ENCODE measurements at regions not wholly inside any gene's neighbourhood (a gene's known extent, or its start where the extent isn't known, plus 50 kb on each side); places are given as distances from the start of the nearest gene placed in this dataset.

DNA sequence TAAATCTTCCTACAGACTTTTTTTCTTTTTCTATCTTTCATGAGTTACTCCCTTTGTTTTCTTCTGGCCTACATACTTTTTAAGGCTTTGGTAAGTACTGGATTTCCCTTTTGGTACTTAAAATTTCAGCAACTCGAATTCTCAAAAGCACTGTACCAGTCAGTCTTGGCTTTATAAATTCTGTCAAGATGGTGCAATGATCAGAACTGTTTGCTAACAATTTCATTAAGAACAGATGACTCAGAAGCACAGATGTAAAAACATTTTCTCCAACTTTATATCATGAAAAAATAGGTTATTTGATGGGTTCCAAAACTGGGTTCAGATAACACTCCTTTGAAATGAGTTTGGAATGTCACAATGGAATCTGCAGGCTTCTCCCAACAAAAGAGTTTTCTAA, 1961.8 kb upstream of the FLRT2 start:
- Histone ChIP-seq H3K27ac (no peak overlapping the region), H3K36me3 (no peaks in the 10 kb centered on the region), H3K4me1 (no peaks in the 10 kb centered on the region), H3K27me3 (no peaks in the 10 kb centered on the region), H3K9me3 (no peaks in the 10 kb centered on the region), H3K4me3 (no peak overlapping the region)
- ATAC-seq (ENCODE audit: low FRiP score in 2 of 2) (no peak), DNase-seq (no peak)
- TF ChIP-seq POLR2A (IDR thresholded peaks at IDR 0.05), result no peak
- TF ChIP-seq, protein P1, sequence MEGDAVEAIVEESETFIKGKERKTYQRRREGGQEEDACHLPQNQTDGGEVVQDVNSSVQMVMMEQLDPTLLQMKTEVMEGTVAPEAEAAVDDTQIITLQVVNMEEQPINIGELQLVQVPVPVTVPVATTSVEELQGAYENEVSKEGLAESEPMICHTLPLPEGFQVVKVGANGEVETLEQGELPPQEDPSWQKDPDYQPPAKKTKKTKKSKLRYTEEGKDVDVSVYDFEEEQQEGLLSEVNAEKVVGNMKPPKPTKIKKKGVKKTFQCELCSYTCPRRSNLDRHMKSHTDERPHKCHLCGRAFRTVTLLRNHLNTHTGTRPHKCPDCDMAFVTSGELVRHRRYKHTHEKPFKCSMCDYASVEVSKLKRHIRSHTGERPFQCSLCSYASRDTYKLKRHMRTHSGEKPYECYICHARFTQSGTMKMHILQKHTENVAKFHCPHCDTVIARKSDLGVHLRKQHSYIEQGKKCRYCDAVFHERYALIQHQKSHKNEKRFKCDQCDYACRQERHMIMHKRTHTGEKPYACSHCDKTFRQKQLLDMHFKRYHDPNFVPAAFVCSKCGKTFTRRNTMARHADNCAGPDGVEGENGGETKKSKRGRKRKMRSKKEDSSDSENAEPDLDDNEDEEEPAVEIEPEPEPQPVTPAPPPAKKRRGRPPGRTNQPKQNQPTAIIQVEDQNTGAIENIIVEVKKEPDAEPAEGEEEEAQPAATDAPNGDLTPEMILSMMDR (IDR thresholded peaks at IDR 0.05), result no peak
- no peak for TF ChIP-seq POLR2AphosphoS5 (IDR thresholded peaks at IDR 0.05)
- no peak for TF ChIP-seq EP300 (IDR thresholded peaks at IDR 0.05)
- WGBS, 2 donors, result 39 to 57% methylated on average over 1 of the region's 1 CpG

DNA sequence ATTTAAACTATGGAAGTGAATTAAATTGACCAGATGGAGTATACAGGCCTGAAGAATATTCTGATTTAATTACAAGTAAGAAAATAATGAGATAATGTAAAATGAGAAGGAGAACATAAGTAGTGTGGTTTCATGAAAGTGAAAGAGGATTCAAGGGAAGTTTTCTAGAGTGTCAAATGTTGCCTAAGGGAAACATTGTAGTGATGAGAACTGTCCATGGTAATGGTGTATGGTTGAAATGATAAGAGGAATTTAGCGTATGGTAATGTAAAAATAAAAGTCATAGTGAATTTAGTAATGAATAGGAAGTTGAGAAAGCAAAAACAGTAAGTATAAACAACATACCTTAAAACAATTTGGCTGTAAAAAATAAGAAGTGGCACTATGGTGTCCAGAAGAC, 1954.6 kb upstream of the FLRT2 start:
- Histone ChIP-seq H3K27ac (no peak overlapping the region), H3K36me3 (no peaks in the 10 kb centered on the region), H3K4me1 (no peaks in the 10 kb centered on the region), H3K9me3 (no peaks in the 10 kb centered on the region), H3K27me3 (no peaks in the 10 kb centered on the region), H3K4me3 (no peak overlapping the region)
- no peak for ATAC-seq (ENCODE audit: low FRiP score in 2 of 2)
- no peak for DNase-seq
- TF ChIP-seq POLR2AphosphoS5 (IDR thresholded peaks at IDR 0.05) (no peak), POLR2A (IDR thresholded peaks at IDR 0.05) (no peak), EP300 (IDR thresholded peaks at IDR 0.05) (no peak)
- TF ChIP-seq, protein P1 (IDR thresholded peaks at IDR 0.05), result no peak
- 66 to 78% methylated on average over 1 of the region's 1 CpG for WGBS, 2 donors

DNA sequence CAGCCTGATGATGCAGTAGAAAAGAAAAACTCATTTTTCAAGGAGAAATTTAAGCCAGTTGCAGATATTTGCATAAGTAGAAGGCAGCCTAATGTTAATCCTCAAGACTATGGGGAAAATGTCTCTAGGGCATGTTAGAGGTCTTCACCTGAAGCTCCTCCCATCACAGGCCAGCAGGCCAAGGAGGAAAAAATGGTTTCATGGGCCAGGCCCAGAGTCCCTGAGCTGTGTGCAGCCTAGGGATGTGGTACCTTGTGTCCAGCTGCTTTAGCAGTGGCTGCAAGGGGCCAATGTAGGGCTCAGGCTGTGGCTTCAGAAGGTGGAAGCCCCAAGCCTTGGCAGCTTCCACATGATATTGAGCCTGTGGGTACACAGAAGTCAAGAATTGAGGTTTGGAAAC, 1946.7 kb upstream of the FLRT2 start:
- H3K36me3 ChIP-seq, result no peaks in the 10 kb centered on the region
- TF ChIP-seq POLR2AphosphoS5 (IDR thresholded peaks at IDR 0.05) (no peak), POLR2A (IDR thresholded peaks at IDR 0.05) (no peak), EP300 (IDR thresholded peaks at IDR 0.05) (no peak)
- TF ChIP-seq, protein P1 (IDR thresholded peaks at IDR 0.05), result no peak
- no peak for DNase-seq

DNA sequence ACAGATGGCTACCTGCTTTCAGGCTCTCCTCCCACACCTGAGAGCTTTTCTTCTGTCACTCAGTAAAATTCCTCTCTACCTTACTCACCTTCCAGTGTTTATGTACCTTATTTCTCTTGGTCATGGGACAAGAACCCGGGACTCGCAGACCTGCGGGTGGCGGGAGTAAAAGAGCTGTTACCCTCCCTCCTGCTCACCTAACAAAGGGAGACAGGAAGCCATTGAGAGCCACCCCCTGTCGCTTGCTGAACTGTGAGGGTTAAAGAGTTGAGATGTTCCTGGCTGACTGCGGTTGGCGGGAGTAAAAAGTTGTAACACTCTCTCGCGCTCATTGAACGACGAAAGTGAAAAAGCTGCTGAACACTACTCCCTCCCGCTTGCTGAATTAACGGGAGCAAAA, 1935.1 kb upstream of the FLRT2 start:
- no peak overlapping the region for H3K27ac ChIP-seq
- 91 to 93% methylated on average over 13 of the region's 13 CpGs for WGBS, 2 donors
- TF ChIP-seq POLR2AphosphoS5 (IDR thresholded peaks at IDR 0.05) (no peak), EP300 (IDR thresholded peaks at IDR 0.05) (no peak), POLR2A (IDR thresholded peaks at IDR 0.05) (no peak)
- TF ChIP-seq, protein P1 (IDR thresholded peaks at IDR 0.05), result no peak

More for the DNA sequence above, 1946.7 kb upstream of the FLRT2 start:
- no peaks in the 10 kb centered on the region for H3K27me3 ChIP-seq
- no peak for ATAC-seq (ENCODE audit: low FRiP score in 2 of 2)
- no peaks in the 10 kb centered on the region for H3K4me1 ChIP-seq
- H3K27ac ChIP-seq, result no peak overlapping the region
- peaks cover 0 to 7% (median 2%) of the 10 kb centered on the region in 4 donors for H3K9me3 ChIP-seq
- H3K4me3 ChIP-seq, result no peak overlapping the region

DNA sequence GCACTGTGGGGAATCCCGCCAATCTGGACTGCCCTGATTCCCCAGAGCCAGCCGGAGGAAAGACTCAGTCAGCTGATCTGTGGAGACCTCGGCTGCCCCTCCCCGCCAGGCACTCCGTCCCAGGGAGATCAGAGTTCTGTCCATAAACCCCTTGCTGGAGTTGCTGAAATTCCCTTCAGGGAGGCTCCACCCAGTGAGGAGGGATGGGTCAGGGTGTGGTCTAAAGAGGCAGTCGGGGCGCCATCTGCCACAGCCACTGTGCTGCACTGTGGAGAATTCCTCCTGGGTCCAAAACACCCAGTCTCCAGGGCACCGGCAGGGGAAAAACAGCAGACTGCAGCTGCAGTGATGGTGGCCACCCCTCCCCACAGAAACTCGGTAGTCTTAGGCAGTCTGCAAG, 1922.3 kb upstream of the FLRT2 start:
- WGBS, 2 donors, result 90 to 100% methylated on average over 2 to 7 of the region's 9 CpGs
- Histone ChIP-seq H3K9me3 (peaks cover 0 to 5% (median 0%) of the 10 kb centered on the region in 4 donors), H3K36me3 (no peaks in the 10 kb centered on the region), H3K27ac (no peak overlapping the region), H3K4me1 (no peaks in the 10 kb centered on the region), H3K27me3 (no peaks in the 10 kb centered on the region), H3K4me3 (no peak overlapping the region)
- DNase-seq, result peak in 1 of 2 donors; percentile 13
- TF ChIP-seq EP300 (IDR thresholded peaks at IDR 0.05) (no peak), POLR2AphosphoS5 (IDR thresholded peaks at IDR 0.05) (no peak), POLR2A (IDR thresholded peaks at IDR 0.05) (no peak)
- TF ChIP-seq, protein P1 (IDR thresholded peaks at IDR 0.05), result no peak
- ATAC-seq (ENCODE audit: low FRiP score in 2 of 2), result no peak

More for the DNA sequence above, 1935.1 kb upstream of the FLRT2 start:
- no peak for ATAC-seq (ENCODE audit: low FRiP score in 2 of 2)
- no peak for DNase-seq
- Histone ChIP-seq H3K4me1 (no peaks in the 10 kb centered on the region), H3K4me3 (no peak overlapping the region), H3K27me3 (no peaks in the 10 kb centered on the region), H3K36me3 (no peaks in the 10 kb centered on the region), H3K9me3 (no peaks in the 10 kb centered on the region)

Data from upper lobe of left lung (tissue), 6 donors.